Activated naive CD8-positive, alpha-beta T cell treated with anti-CD3 and anti-CD28 coated beads for 36 hours (primary cell): ENCODE measurements at regions not wholly inside any gene's neighbourhood (a gene's known extent, or its start where the extent isn't known, plus 50 kb on each side); places are given as distances from the start of the nearest gene placed in this dataset.

Source experiments
- DNase-seq: peaks from one replicate; pipeline ENCODE4 v3.0.0; 2021
- H3K27ac Mint-ChIP-seq: one replicate; pipeline ENCODE4 v1.8.0; 2022; ENCODE audit warnings: mild to moderate bottlenecking, moderate library complexity, mixed read lengths
- H3K27me3 Mint-ChIP-seq: one replicate; pipeline ENCODE4 v1.8.0; 2022; ENCODE audit warnings: mild to moderate bottlenecking, mixed read lengths
- H3K36me3 Mint-ChIP-seq: one replicate; pipeline ENCODE4 v1.8.0; 2021; ENCODE audit warnings: mild to moderate bottlenecking, mixed read lengths
- H3K4me1 Mint-ChIP-seq: one replicate; pipeline ENCODE4 v1.8.0; 2021; ENCODE audit warnings: mixed read lengths
- H3K4me3 Mint-ChIP-seq: one replicate; pipeline ENCODE4 v1.8.0; 2022; ENCODE audit warnings: mild to moderate bottlenecking, moderate library complexity, mixed read lengths
- H3K9me3 Mint-ChIP-seq: one replicate; pipeline ENCODE4 v1.8.0; 2022; ENCODE audit warnings: mixed read lengths

DNA sequence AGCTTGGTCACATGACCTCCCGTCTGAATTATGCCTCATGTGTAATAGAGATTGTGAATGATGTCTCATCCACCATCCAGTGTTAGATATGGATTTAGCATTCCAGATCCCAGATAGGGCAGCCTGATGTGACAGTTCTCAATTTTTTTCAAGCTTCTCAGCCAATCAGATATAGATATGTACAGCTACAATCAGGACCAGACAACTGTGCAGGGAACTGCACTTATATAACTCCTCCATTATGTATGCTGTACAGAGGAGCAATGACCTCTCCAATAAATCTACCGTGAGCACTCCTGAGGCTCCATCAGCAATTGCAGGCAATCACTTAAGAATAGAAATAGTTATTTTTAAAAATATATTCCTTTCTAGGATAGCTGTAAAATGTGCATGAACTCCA lies 722.8 kb upstream of the SOX9 start:
- Mint-ChIP-seq H3K27me3 (no peaks in the 10 kb centered on the region), H3K4me3 (no peak overlapping the region), H3K27ac (no peak overlapping the region), H3K9me3 (peaks cover 1% of the 10 kb centered on the region), H3K36me3 (no peaks in the 10 kb centered on the region), H3K4me1 (no peaks in the 10 kb centered on the region)
- no peak for DNase-seq

DNA sequence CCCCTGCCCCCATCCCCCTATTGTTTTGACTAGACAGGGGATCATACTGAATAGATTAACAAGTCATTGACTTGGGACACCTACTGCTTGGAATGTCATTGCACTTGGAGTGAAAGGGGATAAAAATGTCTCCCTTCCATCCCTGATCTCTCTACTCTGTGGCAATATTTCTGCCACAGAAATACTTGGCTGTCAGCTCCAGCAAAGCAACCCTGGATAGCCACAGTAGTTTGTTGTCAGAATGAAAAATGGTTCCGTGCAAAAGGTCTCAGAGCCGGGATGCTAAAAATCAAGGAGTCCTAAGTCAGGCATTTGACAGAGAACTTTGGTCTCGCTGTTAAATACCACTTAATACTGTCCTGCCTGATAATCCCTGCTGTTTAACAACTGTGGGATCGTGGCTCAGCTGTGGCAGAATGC lies 722.0 kb upstream of the SOX9 start:
- DNase-seq = no peak
- no peak overlapping the region for H3K4me3 Mint-ChIP-seq
- no peak overlapping the region for H3K27ac Mint-ChIP-seq
- no peaks in the 10 kb centered on the region for H3K36me3 Mint-ChIP-seq
- H3K27me3 Mint-ChIP-seq = no peaks in the 10 kb centered on the region
- H3K9me3 Mint-ChIP-seq = peaks cover 4% of the 10 kb centered on the region
- no peaks in the 10 kb centered on the region for H3K4me1 Mint-ChIP-seq

DNA sequence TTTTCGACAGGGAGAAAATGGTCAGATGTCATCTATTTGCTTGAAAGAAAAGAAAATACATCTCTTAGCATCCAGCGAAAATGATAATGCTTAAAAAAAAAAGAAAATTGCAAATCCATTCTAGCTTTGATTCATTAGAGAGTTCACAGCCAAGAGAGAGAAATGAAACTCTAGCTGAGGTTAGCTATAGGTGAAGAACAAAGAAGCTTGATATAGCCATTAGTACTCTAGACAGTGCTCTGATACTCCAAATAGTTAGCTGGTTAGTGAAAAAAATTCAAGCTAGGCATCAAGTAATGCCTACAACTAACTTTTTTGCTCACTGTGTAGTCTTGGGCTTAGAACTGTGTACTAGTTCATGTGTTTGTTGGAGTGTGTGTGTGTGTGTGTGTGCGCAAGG lies 721.6 kb upstream of the SOX9 start:
- Mint-ChIP-seq H3K4me1 (no peaks in the 10 kb centered on the region), H3K4me3 (no peak overlapping the region), H3K27me3 (no peaks in the 10 kb centered on the region), H3K27ac (no peak overlapping the region), H3K9me3 (peaks cover 4% of the 10 kb centered on the region), H3K36me3 (no peaks in the 10 kb centered on the region)
- no peak for DNase-seq

DNA sequence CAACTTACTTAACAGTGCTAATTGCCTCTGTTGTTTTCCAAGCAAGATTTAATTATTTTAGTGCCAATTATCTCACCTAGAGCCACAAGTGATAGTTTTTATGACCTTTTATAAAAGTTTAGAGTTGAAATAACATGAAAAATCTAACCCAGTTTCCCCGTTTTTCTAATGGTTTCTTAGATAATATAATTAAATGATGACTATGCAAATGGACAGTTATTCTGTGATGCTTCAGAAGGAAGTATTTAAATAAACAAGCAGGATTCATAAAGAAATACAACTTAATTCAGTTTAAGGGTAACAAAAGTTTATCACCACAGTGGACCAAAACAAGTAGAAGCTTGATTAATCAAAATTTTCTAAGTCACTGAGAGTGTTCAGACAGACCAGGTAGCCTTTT lies 721.2 kb upstream of the SOX9 start:
- Mint-ChIP-seq H3K9me3 (peaks cover 4% of the 10 kb centered on the region), H3K27ac (no peak overlapping the region), H3K4me3 (no peak overlapping the region), H3K27me3 (no peaks in the 10 kb centered on the region), H3K4me1 (no peaks in the 10 kb centered on the region), H3K36me3 (no peaks in the 10 kb centered on the region)
- DNase-seq = no peak

DNA sequence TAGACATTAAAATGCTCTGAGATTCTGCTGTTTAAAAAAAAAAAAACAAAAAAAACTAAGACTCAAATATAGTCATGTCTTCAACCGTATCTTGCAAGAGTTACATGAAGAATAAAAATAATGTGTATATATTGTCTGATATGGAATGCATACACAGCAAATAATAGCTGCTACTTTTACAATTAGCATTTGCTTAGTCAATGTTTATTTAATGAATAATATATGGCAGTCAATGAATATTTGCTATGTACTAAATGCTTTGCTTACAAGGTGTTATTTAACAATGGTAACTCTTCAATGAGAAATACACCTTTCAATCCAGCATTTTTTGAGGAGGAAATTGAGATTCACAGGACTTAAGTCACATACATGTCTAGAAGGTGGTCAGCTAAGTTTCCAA lies 718.8 kb upstream of the SOX9 start:
- H3K9me3 Mint-ChIP-seq = peaks cover 4% of the 10 kb centered on the region
- no peak overlapping the region for H3K27ac Mint-ChIP-seq
- no peak for DNase-seq
- no peaks in the 10 kb centered on the region for H3K36me3 Mint-ChIP-seq
- H3K4me3 Mint-ChIP-seq = no peak overlapping the region
- H3K4me1 Mint-ChIP-seq = no peaks in the 10 kb centered on the region
- no peaks in the 10 kb centered on the region for H3K27me3 Mint-ChIP-seq

DNA sequence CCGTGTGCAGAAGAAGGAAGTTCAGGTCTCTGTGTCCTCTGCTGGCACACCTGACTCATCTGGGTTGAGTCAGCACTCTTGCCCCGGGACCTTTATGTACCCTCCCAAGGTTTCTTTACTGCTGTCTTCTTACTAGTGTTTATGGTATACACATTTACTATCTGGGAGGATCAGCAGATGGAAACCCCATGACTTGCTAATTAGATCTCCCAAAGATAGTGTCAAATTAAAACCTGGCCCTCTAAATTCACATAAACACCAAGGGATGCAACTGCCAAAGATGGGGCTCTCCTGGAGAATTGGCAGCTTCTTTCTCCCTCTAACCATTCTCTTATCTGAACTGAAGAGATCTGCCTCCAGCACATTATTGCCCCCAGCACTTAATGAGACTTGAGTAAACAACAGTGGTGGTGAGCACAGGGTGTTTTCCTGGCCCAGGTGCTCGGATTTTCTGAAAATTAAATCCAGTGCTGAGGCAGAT lies 718.1 kb upstream of the SOX9 start:
- no peaks in the 10 kb centered on the region for H3K4me1 Mint-ChIP-seq
- H3K27ac Mint-ChIP-seq = no peak overlapping the region
- H3K36me3 Mint-ChIP-seq = no peaks in the 10 kb centered on the region
- H3K9me3 Mint-ChIP-seq = peaks cover 5% of the 10 kb centered on the region
- DNase-seq = no peak
- H3K27me3 Mint-ChIP-seq = no peaks in the 10 kb centered on the region
- H3K4me3 Mint-ChIP-seq = no peak overlapping the region

DNA sequence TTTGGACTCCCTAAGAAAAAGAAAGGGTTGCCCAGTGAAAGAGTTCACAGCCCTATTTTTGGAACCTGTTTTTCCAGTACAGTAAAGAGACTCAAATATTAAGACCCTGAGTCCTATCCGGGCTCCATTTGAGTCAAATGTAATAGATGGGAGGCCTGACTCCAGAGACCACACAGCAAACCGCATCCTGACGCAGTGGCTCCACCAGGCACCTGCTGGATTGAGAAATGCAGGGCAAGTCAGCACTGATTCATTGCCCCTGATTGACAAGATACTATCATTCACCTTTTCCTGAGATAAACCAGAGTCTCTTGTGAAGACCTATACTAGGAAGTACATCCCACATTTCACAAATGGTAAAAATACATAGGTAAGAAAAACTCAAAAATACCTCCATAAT lies 715.7 kb upstream of the SOX9 start:
- H3K4me3 Mint-ChIP-seq = no peak overlapping the region

DNA sequence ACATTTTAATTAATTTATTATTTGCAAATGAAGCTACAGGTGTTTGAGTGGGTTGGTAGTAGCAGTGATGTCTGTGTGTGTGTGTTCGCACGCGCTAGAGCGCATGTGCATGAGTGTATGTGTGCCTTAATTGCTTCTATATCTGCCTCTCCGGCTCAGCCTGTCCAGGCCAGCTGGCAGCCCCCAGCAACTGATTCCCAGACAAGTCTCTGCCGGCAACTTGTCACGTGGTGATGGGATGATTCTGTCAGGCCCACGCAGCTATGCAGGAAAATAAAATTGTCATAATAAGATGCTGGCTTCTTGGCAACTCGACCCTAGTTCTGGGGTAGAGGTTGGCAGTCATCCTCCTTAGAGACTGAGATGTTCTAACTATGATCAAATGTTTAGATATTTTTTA lies 712.8 kb upstream of the SOX9 start:
- Mint-ChIP-seq H3K9me3 (peaks cover 4% of the 10 kb centered on the region), H3K27ac (no peak overlapping the region), H3K36me3 (no peaks in the 10 kb centered on the region), H3K4me3 (no peak overlapping the region), H3K4me1 (no peaks in the 10 kb centered on the region), H3K27me3 (no peaks in the 10 kb centered on the region)
- DNase-seq = no peak

More for the DNA sequence above, 715.7 kb upstream of the SOX9 start:
- no peak overlapping the region for H3K27ac Mint-ChIP-seq
- peaks cover 5% of the 10 kb centered on the region for H3K9me3 Mint-ChIP-seq
- no peaks in the 10 kb centered on the region for H3K27me3 Mint-ChIP-seq
- no peaks in the 10 kb centered on the region for H3K36me3 Mint-ChIP-seq
- no peaks in the 10 kb centered on the region for H3K4me1 Mint-ChIP-seq
- DNase-seq = no peak

DNA sequence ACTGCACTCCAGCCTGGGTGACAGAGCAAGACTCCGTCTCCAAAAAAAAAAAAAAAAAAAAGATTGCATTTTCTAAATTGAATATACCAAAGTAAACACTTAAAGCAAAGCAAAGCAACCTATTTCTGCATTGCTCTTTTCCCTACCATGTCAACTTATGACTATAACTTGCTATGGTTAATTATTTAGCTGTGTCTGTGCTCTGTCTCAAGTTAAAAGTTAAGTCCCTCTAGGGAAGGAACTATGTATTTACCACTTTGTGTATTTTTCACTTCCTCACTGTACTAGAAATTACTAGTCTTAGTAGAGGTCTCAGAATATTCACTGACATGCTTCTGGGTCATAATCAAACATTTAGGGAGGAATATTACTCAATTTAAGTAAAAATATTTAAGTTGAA lies 711.7 kb upstream of the SOX9 start:
- Mint-ChIP-seq H3K4me1 (no peaks in the 10 kb centered on the region), H3K27ac (no peak overlapping the region), H3K36me3 (no peaks in the 10 kb centered on the region), H3K27me3 (no peaks in the 10 kb centered on the region), H3K4me3 (no peak overlapping the region), H3K9me3 (peaks cover 1% of the 10 kb centered on the region)
- DNase-seq = no peak

DNA sequence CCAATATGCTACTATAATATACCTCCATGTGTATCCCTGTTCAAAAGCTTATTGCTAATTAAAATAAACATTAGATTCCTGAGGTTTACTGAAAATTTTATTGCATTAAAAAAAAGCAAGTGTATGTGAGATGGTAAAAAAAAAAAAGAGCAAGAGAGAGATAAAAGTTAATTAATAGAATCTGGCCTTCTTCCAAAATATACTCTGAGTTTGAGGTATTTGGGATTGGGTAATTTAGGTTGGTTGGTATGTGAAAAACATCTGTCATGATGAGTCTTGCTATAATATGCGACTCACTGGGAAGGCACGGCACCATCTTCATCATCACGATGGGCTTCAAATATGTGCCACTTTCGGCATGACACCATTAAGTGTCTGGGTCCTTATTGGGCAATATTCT lies 711.1 kb upstream of the SOX9 start:
- peaks cover 3% of the 10 kb centered on the region for H3K9me3 Mint-ChIP-seq
- no peak for DNase-seq
- H3K27me3 Mint-ChIP-seq = no peaks in the 10 kb centered on the region
- H3K36me3 Mint-ChIP-seq = no peaks in the 10 kb centered on the region
- no peak overlapping the region for H3K27ac Mint-ChIP-seq
- H3K4me1 Mint-ChIP-seq = no peaks in the 10 kb centered on the region
- no peak overlapping the region for H3K4me3 Mint-ChIP-seq

DNA sequence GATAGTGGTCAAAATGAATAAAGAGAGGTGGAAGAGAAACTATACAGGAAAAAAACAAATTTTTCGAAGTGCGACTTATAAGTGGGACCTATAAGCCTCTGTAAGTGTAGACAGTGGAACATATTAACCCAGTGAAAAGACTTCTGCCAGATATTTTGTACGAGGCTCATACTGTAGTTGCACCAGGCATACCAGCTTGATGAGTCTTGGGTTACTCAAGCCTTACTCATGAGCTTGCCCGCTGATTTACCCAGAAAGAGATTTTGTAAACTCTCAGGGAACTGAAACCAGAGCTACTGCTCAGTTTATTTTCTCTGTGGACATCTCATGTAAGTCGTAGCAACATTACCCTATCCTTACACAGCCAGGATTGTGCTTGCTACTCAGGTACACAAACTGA lies 708.0 kb upstream of the SOX9 start:
- no peaks in the 10 kb centered on the region for H3K27me3 Mint-ChIP-seq
- H3K4me3 Mint-ChIP-seq = no peak overlapping the region
- H3K36me3 Mint-ChIP-seq = no peaks in the 10 kb centered on the region
- H3K9me3 Mint-ChIP-seq = peaks cover 2% of the 10 kb centered on the region
- DNase-seq = no peak
- H3K4me1 Mint-ChIP-seq = no peaks in the 10 kb centered on the region
- no peak overlapping the region for H3K27ac Mint-ChIP-seq

DNA sequence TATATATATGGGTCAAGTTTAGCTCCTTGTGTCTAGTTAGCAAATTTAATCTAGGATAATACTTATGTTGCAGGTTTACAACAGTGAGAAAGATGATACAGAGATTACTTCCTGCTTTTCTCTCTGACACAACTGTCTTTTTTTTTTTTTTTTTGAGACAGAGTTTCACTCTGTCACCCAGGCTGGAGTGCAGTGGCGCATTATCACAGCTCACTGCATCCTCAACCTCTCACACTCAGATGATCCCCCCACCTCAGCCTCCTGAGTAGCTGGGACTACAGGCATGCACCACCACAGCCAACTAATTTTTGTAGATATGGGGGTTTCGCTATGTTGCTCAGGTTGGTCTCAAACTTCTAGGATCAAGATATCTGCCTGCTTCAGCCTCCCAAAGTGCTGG lies 706.9 kb upstream of the SOX9 start:
- DNase-seq = no peak
- Mint-ChIP-seq H3K4me3 (no peak overlapping the region), H3K9me3 (peaks cover 2% of the 10 kb centered on the region), H3K27me3 (no peaks in the 10 kb centered on the region), H3K27ac (no peak overlapping the region), H3K36me3 (no peaks in the 10 kb centered on the region), H3K4me1 (no peaks in the 10 kb centered on the region)

DNA sequence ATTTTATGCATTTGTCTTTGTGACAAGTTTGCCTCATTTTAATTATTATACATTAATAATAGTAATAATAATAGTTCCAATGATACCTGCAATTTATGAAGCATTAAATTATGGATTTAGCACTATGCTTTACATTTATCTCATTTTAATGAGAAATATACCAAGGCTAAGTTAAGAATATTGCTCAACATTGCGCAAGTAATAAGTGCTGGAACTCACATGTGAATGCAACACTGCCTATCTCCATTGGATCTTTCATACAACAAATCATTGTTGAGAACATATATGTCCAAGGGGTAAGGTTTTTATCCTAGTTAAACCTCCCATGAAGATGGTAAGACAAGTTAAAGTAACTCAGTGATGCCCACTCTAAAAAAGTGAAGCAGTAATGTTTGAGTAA lies 703.7 kb upstream of the SOX9 start:
- Mint-ChIP-seq H3K4me3 (no peak overlapping the region), H3K36me3 (no peaks in the 10 kb centered on the region), H3K4me1 (no peaks in the 10 kb centered on the region), H3K27me3 (no peaks in the 10 kb centered on the region), H3K27ac (no peak overlapping the region), H3K9me3 (peaks cover 3% of the 10 kb centered on the region)
- no peak for DNase-seq

DNA sequence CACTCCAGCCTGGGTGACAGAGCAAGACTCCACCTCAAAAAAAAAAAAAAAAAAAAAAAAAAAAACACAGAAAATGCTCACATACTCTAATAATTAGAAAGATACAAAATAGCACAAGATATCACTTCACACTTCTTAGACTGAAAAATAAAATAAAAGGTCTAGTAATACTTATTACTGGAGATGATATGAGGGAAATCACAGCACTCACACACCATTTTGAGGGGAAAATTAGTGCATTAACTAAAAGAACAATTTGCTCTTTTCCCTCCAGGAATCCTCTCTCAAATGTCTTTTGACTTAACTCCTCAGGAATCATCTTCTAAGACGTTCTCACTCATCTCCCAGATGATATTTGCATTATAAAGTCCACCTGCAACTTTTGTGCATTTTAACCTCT lies 697.9 kb upstream of the SOX9 start:
- no peaks in the 10 kb centered on the region for H3K36me3 Mint-ChIP-seq

DNA sequence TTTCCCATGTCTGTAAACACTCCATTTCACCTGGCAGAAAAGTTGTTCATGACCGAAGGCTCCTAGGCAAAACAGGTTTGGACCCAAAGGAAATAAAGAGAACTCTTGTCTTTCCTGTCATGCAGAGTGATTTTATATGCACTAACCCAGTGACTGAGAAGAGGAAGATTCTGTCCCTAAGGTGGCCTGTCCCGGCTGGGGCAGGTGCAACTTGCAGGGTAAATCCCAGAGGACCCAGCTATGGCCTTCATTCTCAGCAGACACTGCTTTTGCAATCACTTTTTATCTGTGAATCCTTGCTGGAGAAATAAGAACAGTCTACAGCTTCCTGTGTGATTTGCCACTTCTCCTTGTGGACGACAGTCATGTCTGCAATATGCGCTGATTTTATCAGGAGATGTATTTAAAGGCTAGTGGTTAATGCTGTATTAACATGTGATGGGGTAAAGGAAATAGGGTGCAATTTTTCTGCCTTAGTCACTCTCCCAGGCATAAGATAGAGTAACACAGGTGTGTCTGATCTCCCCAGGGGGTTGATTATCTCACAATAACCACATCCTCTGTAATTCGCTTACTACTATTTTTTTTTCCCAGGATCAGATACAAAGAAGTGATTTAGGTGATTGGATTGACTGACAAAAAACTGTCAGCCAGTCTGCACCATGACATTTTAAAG lies 696.8 kb upstream of the SOX9 start:
- no peak for DNase-seq
- no peak overlapping the region for H3K27ac Mint-ChIP-seq
- no peak overlapping the region for H3K4me3 Mint-ChIP-seq
- H3K36me3 Mint-ChIP-seq = no peaks in the 10 kb centered on the region
- H3K4me1 Mint-ChIP-seq = no peaks in the 10 kb centered on the region
- H3K9me3 Mint-ChIP-seq = peaks cover 14% of the 10 kb centered on the region
- no peaks in the 10 kb centered on the region for H3K27me3 Mint-ChIP-seq

More for the DNA sequence above, 697.9 kb upstream of the SOX9 start:
- no peaks in the 10 kb centered on the region for H3K4me1 Mint-ChIP-seq
- DNase-seq = no peak
- H3K9me3 Mint-ChIP-seq = peaks cover 10% of the 10 kb centered on the region
- no peak overlapping the region for H3K4me3 Mint-ChIP-seq
- H3K27me3 Mint-ChIP-seq = no peaks in the 10 kb centered on the region
- no peak overlapping the region for H3K27ac Mint-ChIP-seq

DNA sequence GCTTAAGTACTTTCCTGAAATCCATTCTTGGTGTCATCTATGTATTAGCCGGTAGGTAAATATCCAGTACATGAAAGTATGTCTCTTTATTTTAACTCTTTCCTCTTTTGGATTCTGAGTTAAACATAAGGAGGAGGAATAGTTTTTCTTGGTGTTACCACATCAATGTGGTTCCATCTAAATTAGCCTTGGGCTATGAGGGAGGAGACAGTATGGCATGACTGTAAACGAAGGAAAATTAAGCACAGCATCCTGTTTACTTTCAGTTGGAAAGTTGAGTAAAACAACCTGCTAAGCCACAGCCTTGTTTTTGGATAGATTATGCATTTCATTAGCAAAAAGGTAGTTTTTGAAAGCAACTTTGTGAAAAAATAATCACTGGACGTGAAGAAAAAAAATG lies 693.0 kb upstream of the SOX9 start:
- Mint-ChIP-seq H3K4me3 (no peak overlapping the region), H3K27me3 (no peaks in the 10 kb centered on the region)
- no peak for DNase-seq

More for the DNA sequence above, 693.0 kb upstream of the SOX9 start:
- H3K36me3 Mint-ChIP-seq = no peaks in the 10 kb centered on the region
- H3K27ac Mint-ChIP-seq = no peak overlapping the region
- peaks cover 13% of the 10 kb centered on the region for H3K9me3 Mint-ChIP-seq
- H3K4me1 Mint-ChIP-seq = no peaks in the 10 kb centered on the region
